ENCODE measurements at regions not wholly inside any gene's neighbourhood (a gene's known extent, or its start where the extent isn't known, plus 50 kb on each side); places are given as distances from the start of the nearest gene placed in this dataset.
A peak's percentile ranks its signal among the peaks of the same experiment; 100 is the strongest.

- TF ChIP-seq CTCF (IDR thresholded peaks at IDR 0.05; ENCODE audit: low read depth, low read length) = no peak
- no peak for DNase-seq
- Histone ChIP-seq H3K4me3 (ENCODE audit: low read depth, low read length) (no peak overlapping the region), H3K27me3 (ENCODE audit: insufficient read depth, low read depth, severe bottlenecking) (no peaks in the 10 kb centered on the region), H3K9me3 (ENCODE audit: severe bottlenecking) (no peaks in the 10 kb centered on the region), H3K27ac (no peak overlapping the region), H3K36me3 (no peaks in the 10 kb centered on the region)
Measured at GRCh38 chr13:33612641-33613638, 205.0 kb upstream of the RFC3 start.

DNA sequence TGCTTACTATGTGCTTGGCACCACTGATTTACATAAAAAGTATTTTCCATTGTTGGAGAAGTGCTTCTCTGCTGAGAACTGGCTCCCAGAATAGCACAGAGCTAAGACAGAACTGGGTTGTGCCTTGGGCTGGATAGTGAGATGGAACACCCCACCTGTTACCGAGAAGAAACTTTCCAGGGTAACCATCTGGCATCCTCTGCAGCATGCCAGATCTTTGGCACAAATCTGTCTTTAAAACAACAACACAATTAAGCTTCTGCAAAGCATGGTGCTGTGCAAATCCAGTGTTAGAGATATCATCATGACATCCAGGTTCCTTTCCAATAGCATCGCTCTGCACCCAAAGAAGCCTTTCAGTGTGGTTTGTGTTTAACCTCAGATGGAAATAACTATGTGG, 202.5 kb upstream of the RFC3 start:
- H3K27me3 ChIP-seq (ENCODE audit: insufficient read depth, low read depth, severe bottlenecking) = no peaks in the 10 kb centered on the region
- peak; percentile 15 for DNase-seq
- H3K4me3 ChIP-seq (ENCODE audit: low read depth, low read length) = no peak overlapping the region
- H3K9me3 ChIP-seq (ENCODE audit: severe bottlenecking) = no peaks in the 10 kb centered on the region
- H3K27ac ChIP-seq = no peak overlapping the region
- no peaks in the 10 kb centered on the region for H3K36me3 ChIP-seq
- TF ChIP-seq CTCF (IDR thresholded peaks at IDR 0.05; ENCODE audit: low read depth, low read length) = no peak

GRCh38 chr13:33616130-33616529, 201.8 kb upstream of the RFC3 start:
- no peak for DNase-seq
- Histone ChIP-seq H3K36me3 (no peaks in the 10 kb centered on the region), H3K4me3 (ENCODE audit: low read depth, low read length) (no peak overlapping the region), H3K27ac (no peak overlapping the region), H3K27me3 (ENCODE audit: insufficient read depth, low read depth, severe bottlenecking) (no peaks in the 10 kb centered on the region), H3K9me3 (ENCODE audit: severe bottlenecking) (no peaks in the 10 kb centered on the region)
- TF ChIP-seq CTCF (IDR thresholded peaks at IDR 0.05; ENCODE audit: low read depth, low read length) = no peak

DNA sequence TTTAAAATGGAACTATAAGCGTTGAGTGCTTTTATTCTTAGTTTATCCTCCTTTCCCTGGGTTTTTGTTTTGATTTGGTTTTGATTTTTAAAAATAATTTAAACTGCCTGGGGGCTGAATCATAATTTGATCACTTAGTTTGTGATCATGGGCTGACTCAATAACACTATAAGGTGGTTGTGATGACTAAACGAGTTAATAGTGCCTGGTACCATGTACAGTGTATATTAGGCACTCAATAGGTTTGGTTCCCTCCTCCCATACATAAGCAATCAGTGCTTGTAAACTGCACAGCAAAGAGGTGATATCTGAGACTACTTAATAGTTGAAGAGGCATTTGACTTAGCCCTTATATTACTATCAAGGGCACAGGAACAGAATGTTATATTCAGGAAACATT, 200.9 kb upstream of the RFC3 start:
- no peak overlapping the region for H3K4me3 ChIP-seq (ENCODE audit: low read depth, low read length)
- H3K36me3 ChIP-seq = no peaks in the 10 kb centered on the region
- DNase-seq = no peak
- no peaks in the 10 kb centered on the region for H3K9me3 ChIP-seq (ENCODE audit: severe bottlenecking)
- no peak overlapping the region for H3K27ac ChIP-seq
- H3K27me3 ChIP-seq (ENCODE audit: insufficient read depth, low read depth, severe bottlenecking) = no peaks in the 10 kb centered on the region
- no peak for TF ChIP-seq CTCF (IDR thresholded peaks at IDR 0.05; ENCODE audit: low read depth, low read length)

GRCh38 chr13:33624253-33624652, 193.7 kb upstream of the RFC3 start:
- H3K9me3 ChIP-seq (ENCODE audit: severe bottlenecking) = no peaks in the 10 kb centered on the region
- no peak for TF ChIP-seq CTCF (IDR thresholded peaks at IDR 0.05; ENCODE audit: low read depth, low read length)

More at GRCh38 chr13:33624253-33624652, 193.7 kb upstream of the RFC3 start:
- H3K27me3 ChIP-seq (ENCODE audit: insufficient read depth, low read depth, severe bottlenecking) = no peaks in the 10 kb centered on the region
- H3K27ac ChIP-seq = no peak overlapping the region
- no peaks in the 10 kb centered on the region for H3K36me3 ChIP-seq
- H3K4me3 ChIP-seq (ENCODE audit: low read depth, low read length) = no peak overlapping the region
- DNase-seq = no peak

Data from WERI-Rb-1 (cell line).